ENCODE measurements at regions not wholly inside any gene's neighbourhood (a gene's known extent, or its start where the extent isn't known, plus 50 kb on each side); places are given as distances from the start of the nearest gene placed in this dataset.

DNA sequence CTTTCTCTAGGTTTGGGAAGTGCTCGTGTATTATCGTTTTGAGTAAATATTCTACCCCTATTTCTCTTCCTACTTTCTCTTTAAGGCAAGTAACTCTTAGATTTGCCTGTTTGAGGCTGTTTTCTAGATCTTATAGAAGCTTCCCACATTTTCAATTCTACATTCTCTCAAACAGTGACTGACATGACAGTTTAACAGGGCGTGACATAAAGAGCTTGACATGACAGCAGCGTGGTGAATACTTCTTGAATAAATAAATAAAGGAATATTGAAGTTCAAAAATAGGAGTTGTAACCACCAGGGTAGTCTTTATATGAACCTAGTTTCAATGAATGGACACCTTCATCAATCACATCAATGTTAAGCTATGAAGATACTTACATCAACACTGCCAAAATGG lies 162.0 kb downstream of the TRAM1L1 start:
- intact Hi-C loops (cut with DNase I; ENCODE audit: low total_unique reads), result no loop called here
- no peaks in the 10 kb centered on the region for H3K4me1 ChIP-seq
- H3K27ac ChIP-seq, result no peak overlapping the region
- 74 to 94% (median 83%) methylated on average over 4 of the region's 4 CpGs for WGBS, 5 donors
- TF ChIP-seq POLR2A (IDR thresholded peaks at IDR 0.05) (no peak), POLR2AphosphoS5 (IDR thresholded peaks at IDR 0.05) (no peak)
- TF ChIP-seq, protein P1, sequence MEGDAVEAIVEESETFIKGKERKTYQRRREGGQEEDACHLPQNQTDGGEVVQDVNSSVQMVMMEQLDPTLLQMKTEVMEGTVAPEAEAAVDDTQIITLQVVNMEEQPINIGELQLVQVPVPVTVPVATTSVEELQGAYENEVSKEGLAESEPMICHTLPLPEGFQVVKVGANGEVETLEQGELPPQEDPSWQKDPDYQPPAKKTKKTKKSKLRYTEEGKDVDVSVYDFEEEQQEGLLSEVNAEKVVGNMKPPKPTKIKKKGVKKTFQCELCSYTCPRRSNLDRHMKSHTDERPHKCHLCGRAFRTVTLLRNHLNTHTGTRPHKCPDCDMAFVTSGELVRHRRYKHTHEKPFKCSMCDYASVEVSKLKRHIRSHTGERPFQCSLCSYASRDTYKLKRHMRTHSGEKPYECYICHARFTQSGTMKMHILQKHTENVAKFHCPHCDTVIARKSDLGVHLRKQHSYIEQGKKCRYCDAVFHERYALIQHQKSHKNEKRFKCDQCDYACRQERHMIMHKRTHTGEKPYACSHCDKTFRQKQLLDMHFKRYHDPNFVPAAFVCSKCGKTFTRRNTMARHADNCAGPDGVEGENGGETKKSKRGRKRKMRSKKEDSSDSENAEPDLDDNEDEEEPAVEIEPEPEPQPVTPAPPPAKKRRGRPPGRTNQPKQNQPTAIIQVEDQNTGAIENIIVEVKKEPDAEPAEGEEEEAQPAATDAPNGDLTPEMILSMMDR (IDR thresholded peaks at IDR 0.05 in 8 of 11, conservative IDR thresholded peaks at IDR 0.05 in 3 of 11), result no peak
- no peaks in the 10 kb centered on the region for H3K36me3 ChIP-seq
- H3K4me3 ChIP-seq, result no peak overlapping the region
- no peak for DNase-seq
- peaks cover 0 to 22% (median 10%) of the 10 kb centered on the region in 8 donors for H3K9me3 ChIP-seq
- peaks cover 0 to 24% (median 9%) of the 10 kb centered on the region in 7 donors for H3K27me3 ChIP-seq (replicated peaks in 1 of 7)

DNA sequence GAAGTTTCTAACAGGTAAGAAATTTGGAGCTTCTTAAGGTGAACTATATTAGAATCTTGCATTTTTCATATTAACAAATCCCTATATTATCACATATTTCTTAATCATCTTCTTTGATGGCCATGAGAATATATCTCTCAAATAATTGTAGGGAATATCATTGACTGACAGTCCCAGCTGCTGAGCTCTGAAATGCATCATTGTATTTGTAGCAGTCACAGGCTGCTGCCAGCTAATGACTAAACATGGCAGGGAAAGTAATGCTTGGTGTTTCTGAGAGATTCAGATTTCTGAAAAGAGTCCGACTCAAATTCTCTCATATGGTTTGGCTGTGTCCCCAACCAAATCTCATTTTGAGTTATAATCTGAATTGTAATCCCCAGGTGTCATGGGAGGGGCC lies 171.9 kb downstream of the TRAM1L1 start:
- Histone ChIP-seq H3K4me1 (no peaks in the 10 kb centered on the region), H3K9me3 (no peaks in the 10 kb centered on the region), H3K36me3 (no peaks in the 10 kb centered on the region), H3K27me3 (replicated peaks in 1 of 7) (no peaks in the 10 kb centered on the region), H3K4me3 (no peak overlapping the region), H3K27ac (no peak overlapping the region)
- TF ChIP-seq POLR2AphosphoS5 (IDR thresholded peaks at IDR 0.05) (no peak), POLR2A (IDR thresholded peaks at IDR 0.05) (no peak)
- TF ChIP-seq, protein P1 (IDR thresholded peaks at IDR 0.05 in 8 of 11, conservative IDR thresholded peaks at IDR 0.05 in 3 of 11), result no peak
- intact Hi-C loops (cut with DNase I; ENCODE audit: low total_unique reads), result no loop called here
- no peak for DNase-seq
- 69 to 88% (median 86%) methylated on average over 1 of the region's 1 CpG for WGBS, 5 donors

DNA sequence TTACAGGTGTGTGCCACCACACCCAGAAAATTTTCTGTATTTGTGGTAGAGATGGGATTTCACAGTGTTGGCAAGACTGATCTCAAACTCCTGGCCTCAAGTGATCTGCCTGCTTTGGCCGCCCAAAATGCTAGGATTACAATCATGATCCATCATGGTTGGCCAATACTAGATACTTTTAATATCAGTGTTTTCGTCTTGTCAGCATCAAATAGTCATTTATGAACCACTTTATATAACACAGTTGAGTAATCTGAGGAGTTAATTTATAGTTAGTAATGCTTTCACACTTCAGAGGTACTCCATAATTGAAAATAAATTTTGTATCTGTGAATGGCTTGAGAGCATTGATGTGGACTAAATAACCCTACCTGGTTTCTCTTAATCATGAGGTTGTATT lies 178.6 kb downstream of the TRAM1L1 start:
- no peaks in the 10 kb centered on the region for H3K4me1 ChIP-seq
- 60 to 89% (median 78%) methylated on average over 2 of the region's 2 CpGs for WGBS, 5 donors
- TF ChIP-seq POLR2A (IDR thresholded peaks at IDR 0.05) (no peak), POLR2AphosphoS5 (IDR thresholded peaks at IDR 0.05) (no peak)
- TF ChIP-seq, protein P1 (IDR thresholded peaks at IDR 0.05 in 8 of 11, conservative IDR thresholded peaks at IDR 0.05 in 3 of 11), result no peak
- no peaks in the 10 kb centered on the region for H3K36me3 ChIP-seq
- no peaks in the 10 kb centered on the region for H3K27me3 ChIP-seq (replicated peaks in 1 of 7)
- H3K27ac ChIP-seq, result no peak overlapping the region
- DNase-seq, result no peak
- no peak overlapping the region for H3K4me3 ChIP-seq
- intact Hi-C loops (cut with DNase I; ENCODE audit: low total_unique reads), result no loop called here
- no peaks in the 10 kb centered on the region for H3K9me3 ChIP-seq

DNA sequence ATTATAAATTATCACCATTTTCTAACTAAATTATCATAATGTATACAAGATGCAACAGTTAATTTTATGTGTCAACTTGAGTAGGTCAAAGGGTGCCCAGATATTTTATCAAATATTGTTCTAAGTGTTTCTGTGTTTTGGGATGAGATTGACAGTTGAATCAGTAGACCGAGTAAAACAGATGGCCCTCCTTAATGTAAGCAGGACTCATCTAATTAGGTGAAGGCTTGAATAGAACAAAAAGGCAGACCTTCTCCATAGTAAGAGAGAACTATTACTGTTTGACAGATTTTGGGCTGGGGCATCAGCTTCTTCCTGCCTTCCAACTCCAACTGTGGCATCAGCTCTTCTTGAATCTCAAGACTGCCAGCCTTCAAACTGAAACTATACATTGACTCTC lies 185.8 kb downstream of the TRAM1L1 start:
- TF ChIP-seq POLR2AphosphoS5 (IDR thresholded peaks at IDR 0.05) (no peak), POLR2A (IDR thresholded peaks at IDR 0.05) (no peak)
- TF ChIP-seq, protein P1 (IDR thresholded peaks at IDR 0.05 in 8 of 11, conservative IDR thresholded peaks at IDR 0.05 in 3 of 11), result no peak
- Histone ChIP-seq H3K27ac (no peak overlapping the region), H3K9me3 (peaks cover 0 to 6% (median 0%) of the 10 kb centered on the region in 8 donors), H3K4me1 (no peaks in the 10 kb centered on the region), H3K27me3 (replicated peaks in 1 of 7) (no peaks in the 10 kb centered on the region), H3K36me3 (no peaks in the 10 kb centered on the region), H3K4me3 (no peak overlapping the region)
- WGBS, 5 donors, result 76 to 97% (median 88%) methylated on average over 1 of the region's 1 CpG
- intact Hi-C loops (cut with DNase I; ENCODE audit: low total_unique reads), result no loop called here
- no peak for DNase-seq
